ENCODE measurements at regions not wholly inside any gene's neighbourhood (a gene's known extent, or its start where the extent isn't known, plus 50 kb on each side); places are given as distances from the start of the nearest gene placed in this dataset.

- no peak for DNase-seq (ENCODE audit: low spot score)
Observed at GRCh38 chr22:49586873-49587272, 240.8 kb downstream of the BRD1 start.

DNA sequence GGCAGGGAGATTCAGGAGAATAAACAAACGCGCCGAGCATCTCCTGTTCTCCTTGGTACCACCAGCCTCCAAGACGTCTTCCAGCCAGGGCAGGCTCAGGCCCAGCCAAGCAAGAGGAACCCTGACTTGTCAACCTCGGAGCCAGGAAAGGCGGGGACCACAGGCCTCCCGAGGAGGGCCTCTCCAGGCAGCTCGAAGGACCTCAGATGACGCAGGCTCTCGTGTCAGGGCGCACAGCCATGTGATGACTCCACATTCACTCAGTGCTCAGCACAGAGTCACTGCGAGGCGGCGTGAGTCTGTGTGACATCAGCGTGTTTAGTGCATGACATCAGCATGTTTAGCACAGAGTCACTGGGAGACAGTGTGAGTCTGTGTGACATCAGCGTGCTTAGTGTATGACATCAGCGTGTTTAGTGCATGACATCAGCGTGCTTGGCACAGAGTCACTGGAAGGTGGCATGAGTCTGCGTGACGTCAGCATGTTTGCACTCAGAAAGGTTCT is 241.4 kb downstream of the BRD1 start:
- DNase-seq (ENCODE audit: low spot score) = no peak

GRCh38 chr22:49585461-49586243 is 242.0 kb downstream of the BRD1 start:
- no peak for DNase-seq (ENCODE audit: low spot score)

DNA sequence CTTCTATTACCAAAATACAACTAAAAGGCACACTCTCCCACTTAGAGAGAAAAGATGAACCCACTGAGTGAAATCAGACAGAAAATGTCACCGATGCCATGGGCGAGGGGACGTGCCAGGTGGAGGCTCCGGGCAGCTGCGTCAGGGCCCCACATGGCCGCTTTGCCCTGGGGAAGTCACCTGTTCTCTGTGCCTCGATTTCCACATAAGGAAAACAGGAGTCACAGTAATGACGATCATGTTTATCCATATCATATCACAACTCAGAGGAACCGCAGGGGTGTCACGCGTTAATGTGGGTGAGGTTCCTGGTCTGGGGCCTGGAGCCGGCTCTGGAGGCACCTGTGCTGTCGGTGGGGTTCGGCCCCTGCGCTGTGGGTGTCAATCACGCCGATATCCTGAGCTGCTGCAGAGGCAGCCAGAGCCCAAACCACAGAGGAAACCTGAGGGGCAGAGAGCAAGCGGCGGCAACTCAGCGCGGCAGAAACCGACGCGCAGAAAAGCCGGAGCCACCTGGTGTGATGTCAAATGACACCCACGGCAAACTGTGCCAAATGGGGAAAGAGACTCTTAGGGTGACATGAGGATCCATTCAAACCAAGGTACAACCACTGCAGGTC is 243.7 kb downstream of the BRD1 start:
- DNase-seq (ENCODE audit: low spot score) = no peak

DNA sequence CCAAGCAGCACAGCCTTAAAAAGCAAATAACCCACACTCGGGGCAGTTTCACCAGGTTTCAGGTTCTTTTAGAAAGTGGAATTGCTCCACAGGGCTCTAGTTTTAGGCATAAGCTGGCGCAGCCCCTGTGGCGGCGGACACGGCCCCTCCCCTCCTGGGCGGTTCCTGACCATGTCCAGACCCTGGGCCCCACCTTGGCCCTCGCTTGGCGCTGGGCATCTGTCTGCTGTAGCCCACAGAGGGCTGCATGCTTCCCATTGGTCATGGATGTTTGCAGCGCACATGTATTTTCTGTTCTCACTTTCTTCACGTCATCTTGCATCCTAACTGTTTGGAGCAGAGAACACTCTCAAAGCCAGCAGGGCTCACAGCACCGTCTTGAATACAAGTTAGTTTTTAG is 244.3 kb downstream of the BRD1 start:
- no peak for DNase-seq (ENCODE audit: low spot score)

- DNase-seq (ENCODE audit: low spot score) = no peak
Observed at GRCh38 chr22:49582678-49583077, 245.0 kb downstream of the BRD1 start.

DNA sequence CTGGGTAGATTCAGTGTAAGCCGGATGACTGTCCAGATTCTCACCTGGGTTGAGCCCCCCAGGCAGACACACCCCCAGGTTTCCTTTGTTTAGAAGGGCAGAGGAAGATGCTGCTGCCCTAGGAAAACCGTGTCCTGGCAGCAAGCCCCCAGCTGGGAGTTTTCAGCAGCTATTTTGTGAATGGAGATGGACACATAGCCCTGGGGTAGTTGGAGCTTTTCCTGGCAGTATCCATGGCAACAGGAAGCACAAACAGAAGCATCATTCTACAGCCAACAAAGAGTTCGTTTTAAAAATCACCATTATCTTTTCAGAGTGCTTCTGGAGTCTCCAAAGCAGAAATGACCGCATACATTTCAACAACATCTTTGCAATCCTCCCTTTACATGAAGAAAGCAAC is 245.5 kb downstream of the BRD1 start:
- DNase-seq (ENCODE audit: low spot score) = no peak

DNA sequence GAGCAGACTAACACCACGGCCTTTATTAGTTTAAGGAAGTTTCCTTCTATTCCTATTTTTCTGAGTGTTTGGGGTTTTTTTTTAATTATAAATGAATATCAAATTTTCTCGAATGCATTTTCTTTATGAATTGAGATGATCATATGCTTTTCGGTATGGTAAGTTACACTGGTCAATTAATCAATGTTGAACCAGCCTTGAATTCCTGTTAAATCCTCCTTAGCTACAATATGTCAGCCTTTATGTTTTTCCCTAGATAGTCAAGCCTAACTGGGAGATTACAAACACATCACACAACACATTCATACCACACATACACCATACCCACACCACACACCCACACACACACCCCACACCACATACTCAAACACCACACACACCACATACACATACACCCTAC is 247.6 kb downstream of the BRD1 start:
- no peak for DNase-seq (ENCODE audit: low spot score)

GRCh38 chr22:49577168-49578060 is 250.3 kb downstream of the BRD1 start:
- DNase-seq (ENCODE audit: low spot score) = no peak

- DNase-seq (ENCODE audit: low spot score) = no peak
Observed at GRCh38 chr22:49576241-49577141, 251.2 kb downstream of the BRD1 start.

GRCh38 chr22:49575703-49576081 is 252.0 kb downstream of the BRD1 start:
- DNase-seq (ENCODE audit: low spot score) = no peak

DNA sequence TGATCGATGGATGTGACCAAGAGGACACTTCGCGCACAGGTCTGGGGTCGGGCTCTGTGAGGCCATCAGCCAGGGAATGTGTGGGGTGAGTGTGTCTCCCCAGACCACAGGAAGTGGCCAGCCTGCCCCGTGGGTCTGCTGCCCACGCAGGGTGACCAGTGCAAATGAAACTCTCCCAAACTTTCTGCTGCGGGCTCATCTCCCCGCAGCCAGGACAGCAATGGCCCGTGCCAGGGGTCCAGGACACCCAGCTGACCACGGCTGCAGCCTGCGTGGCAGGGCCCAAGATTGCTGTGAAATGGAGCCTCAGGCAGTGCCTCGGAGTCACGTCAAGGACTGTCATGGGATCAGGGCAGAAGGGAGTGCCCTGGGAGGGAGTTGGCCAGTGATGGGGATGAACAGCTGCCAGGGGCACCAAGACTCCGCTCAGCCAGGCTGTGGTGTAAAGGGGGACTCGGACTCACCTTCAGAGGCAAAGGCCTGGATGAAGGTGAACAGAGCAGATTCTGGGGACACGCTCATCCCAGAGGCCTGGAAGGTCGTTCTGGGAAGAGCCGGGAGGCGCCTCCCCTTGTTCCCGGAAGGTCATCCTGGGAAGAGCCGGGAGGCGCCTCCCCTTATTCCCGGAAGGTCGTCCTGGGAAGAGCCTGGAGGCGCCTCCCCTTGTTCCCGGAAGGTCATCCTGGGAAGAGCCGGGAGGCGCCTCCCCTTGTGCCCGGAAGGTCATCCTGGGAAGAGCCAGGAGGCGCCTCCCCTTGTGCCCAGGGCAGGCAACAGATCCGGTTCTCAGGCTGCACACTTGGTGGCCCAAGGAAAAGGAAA is 252.6 kb downstream of the BRD1 start:
- no peak for DNase-seq (ENCODE audit: low spot score)

- no peak for DNase-seq (ENCODE audit: low spot score)
Observed at GRCh38 chr22:49574205-49574880, 253.3 kb downstream of the BRD1 start.

GRCh38 chr22:49573109-49573765 is 254.4 kb downstream of the BRD1 start:
- DNase-seq (ENCODE audit: low spot score) = no peak

GRCh38 chr22:49571326-49571725 is 256.3 kb downstream of the BRD1 start:
- DNase-seq (ENCODE audit: low spot score) = no peak

DNA sequence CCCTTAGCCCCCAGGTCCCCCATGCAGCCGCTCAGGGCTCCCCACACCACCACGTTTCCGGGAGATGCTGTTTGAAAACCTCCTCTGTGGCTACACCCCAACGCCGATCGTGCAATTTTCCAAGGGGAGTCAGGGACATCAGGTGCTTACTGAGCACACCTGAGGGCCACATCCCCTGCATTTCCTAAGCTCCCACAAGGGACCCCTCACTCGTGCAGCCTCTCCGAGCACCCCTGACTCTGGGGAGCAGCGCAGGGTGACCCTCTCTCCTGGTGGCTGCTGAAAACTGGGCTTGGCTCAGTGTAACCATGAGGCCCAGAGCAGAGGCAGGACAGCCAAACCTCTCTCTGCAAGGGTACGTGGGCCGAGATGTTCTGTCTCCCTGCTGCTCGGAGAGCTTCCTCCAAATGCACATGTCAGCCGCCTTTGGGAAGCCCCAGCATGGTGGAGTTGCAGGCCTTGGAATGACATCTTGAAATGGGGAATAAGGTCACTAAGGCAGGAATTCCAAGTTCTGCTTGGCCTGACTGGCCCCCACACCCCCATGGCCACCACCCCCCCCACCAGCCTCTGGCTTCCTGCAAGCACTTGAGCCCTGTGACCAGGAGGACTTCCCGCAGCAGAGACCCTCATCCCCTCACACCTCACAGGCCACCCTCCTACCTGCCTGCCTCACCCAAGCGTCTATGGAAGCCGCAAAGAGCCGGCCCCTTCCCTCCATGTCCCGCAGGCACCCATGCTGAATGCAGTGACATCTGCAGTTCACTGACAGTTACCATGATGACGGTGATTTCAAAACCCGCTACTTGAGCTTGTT is 257.4 kb downstream of the BRD1 start:
- DNase-seq (ENCODE audit: low spot score) = no peak

DNA sequence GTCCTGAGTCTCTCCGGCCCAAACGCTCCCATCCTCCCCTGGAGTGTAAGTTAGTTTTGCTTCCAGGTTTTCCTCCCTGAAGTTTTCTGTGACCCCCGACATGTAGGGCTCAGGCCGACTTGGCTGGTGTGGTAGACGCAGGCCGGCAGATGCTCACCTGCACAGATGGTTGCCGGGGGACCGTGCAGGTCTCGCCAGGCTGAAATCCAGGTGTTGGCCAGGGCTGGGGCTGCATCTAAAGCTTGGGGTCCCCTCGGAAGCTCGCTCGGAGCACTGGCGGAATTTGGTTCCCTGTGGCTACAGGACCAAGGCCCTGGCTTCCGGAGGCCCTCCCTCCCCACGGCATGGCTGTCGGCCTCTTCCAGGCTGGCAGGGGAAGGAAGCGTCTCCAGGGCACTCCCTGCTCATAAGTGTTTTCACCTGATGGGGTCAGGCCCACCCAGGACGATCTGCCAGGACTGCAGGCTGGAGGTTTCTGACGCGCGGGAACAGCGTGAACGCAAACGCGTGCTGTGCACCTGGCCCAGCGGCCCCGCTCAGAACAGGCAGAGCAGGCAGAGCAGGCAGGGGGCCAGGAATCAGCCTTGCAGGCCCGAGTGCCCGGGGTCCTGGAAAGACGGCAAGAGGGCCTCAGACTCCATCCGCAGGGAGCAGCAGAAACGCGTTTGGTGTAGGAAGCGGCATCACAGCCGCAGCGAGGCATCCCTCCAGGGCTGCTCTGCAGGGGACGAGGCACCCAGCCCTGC is 258.2 kb downstream of the BRD1 start:
- no peak for DNase-seq (ENCODE audit: low spot score)

- DNase-seq (ENCODE audit: low spot score) = no peak
Observed at GRCh38 chr22:49568751-49569285, 258.9 kb downstream of the BRD1 start.
